GM18907 (cell line): ENCODE measurements at regions not wholly inside any gene's neighbourhood (a gene's known extent, or its start where the extent isn't known, plus 50 kb on each side); places are given as distances from the start of the nearest gene placed in this dataset.

Experiments
- ATAC-seq: cut with Tn5 transposase; IDR thresholded peaks from one replicate; pipeline ENCODE4 v1.9.1; 2021; ENCODE audit warnings: mild to moderate bottlenecking, moderate library complexity; ENCODE audit not compliant: unreplicated experiment

- no peak for ATAC-seq
Measured at GRCh38 chr3:67733269-67733950, 79.0 kb upstream of the SUCLG2 start.

GRCh38 chr3:67724434-67724833, 70.0 kb upstream of the SUCLG2 start:
- ATAC-seq = no peak

GRCh38 chr3:67723863-67724262, 69.5 kb upstream of the SUCLG2 start:
- no peak for ATAC-seq

- no peak for ATAC-seq
Measured at GRCh38 chr3:67719333-67719732, 64.9 kb upstream of the SUCLG2 start.

- ATAC-seq = no peak
Measured at GRCh38 chr3:67715971-67716370, 61.6 kb upstream of the SUCLG2 start.

- no peak for ATAC-seq
Measured at GRCh38 chr3:67713764-67714469, 59.5 kb upstream of the SUCLG2 start.

GRCh38 chr3:67712259-67712658, 57.8 kb upstream of the SUCLG2 start:
- ATAC-seq = no peak

- ATAC-seq = no peak
Measured at GRCh38 chr3:67710396-67710795, 56.0 kb upstream of the SUCLG2 start.

GRCh38 chr3:67706934-67707333, 52.5 kb upstream of the SUCLG2 start:
- ATAC-seq = no peak

- ATAC-seq = no peak
Measured at GRCh38 chr3:67704322-67704721, 49.9 kb upstream of the SUCLG2 start.
